ENCODE measurements at regions not wholly inside any gene's neighbourhood (a gene's known extent, or its start where the extent isn't known, plus 50 kb on each side); places are given as distances from the start of the nearest gene placed in this dataset.

DNA sequence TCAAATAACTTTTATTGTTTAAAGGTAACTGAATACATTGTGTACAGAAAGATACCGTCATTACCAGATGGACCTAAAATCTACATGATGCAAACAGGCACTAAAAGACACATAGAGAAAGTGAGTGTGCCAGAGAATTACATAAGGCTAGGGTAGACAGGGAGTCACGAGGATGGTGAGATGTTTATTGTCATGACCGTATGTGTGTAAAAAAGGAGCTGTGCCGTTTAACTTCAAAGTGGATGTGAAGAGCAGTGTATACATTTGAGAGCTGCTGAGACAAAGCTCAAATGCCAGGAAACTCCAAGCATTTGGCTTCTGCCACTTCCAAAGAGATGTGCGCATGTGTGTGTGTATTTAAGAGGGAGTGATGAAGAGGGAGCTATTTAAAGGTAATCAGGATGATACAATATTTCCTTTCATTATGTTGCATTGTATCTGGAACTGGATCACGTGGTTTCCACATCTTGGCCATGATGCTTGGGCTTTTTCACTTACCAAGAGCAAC, 51.4 kb upstream of the IGF1R start:
- TF ChIP-seq ZFP30 (CRISPR knock-in tag; IDR thresholded peaks at IDR 0.05) (no peak), SNAI2 (CRISPR knock-in tag; IDR thresholded peaks at IDR 0.05) (no peak)
